H1 (cell line): ENCODE measurements at regions not wholly inside any gene's neighbourhood (a gene's known extent, or its start where the extent isn't known, plus 50 kb on each side); places are given as distances from the start of the nearest gene placed in this dataset.

Experiments
- CTCF ChIA-PET: fragments of 300-600 bp; sonication (Branson Sonifier 250); formaldehyde crosslinking; loops from one replicate; lab custom pipeline; 2021; ENCODE audit not compliant: partially characterized antibody; lab: Charles Lee
- POLR2A ChIA-PET: fragments of 300-600 bp; sonication (Branson Sonifier 250); formaldehyde crosslinking; loops from one replicate; lab custom pipeline; 2021; ENCODE audit warnings: inconsistent platforms; ENCODE audit not compliant: partially characterized antibody; lab: Charles Lee
- DNase-seq, 2 experiments: peaks; one replicate each; pipeline versions ENCODE4 v3.0.0 to v3.0.0-alpha.2; 2010 to 2022; ENCODE audit warnings: low spot score in 2 of 2, low read depth in 1 of 2, mixed read lengths in 1 of 2
- FAIRE-seq: peaks from 2 replicates; lab custom pipeline; 2011; peaks lifted over from hg19 to GRCh38; lab: Jason Lieb, UNC
- H2AFZ ChIP-seq: 2 replicates; pipeline ENCODE4 v1.8.1; 2012; ENCODE audit warnings: low read length, inconsistent platforms
- H2AK5ac ChIP-seq: 2 replicates; pipeline ENCODE4 v1.6.1; 2013; ENCODE audit warnings: low read depth, low read length
- H2BK120ac ChIP-seq: replicated peaks from 2 replicates; pipeline ENCODE3; 2013; ENCODE audit warnings: low read depth, low read length, inconsistent platforms
- H2BK12ac ChIP-seq: 2 replicates; pipeline ENCODE4 v1.6.1; 2013; ENCODE audit warnings: low read depth, low read length
- H2BK15ac ChIP-seq: 2 replicates; pipeline ENCODE4 v1.6.1; 2013; ENCODE audit warnings: low read length
- H2BK20ac ChIP-seq: 2 replicates; pipeline ENCODE4 v1.6.1; 2013; ENCODE audit warnings: low read length
- H2BK5ac ChIP-seq: 2 replicates; pipeline ENCODE4 v1.6.1; 2013; ENCODE audit warnings: low read depth, low read length
- H3K14ac ChIP-seq: 2 replicates; pipeline ENCODE4 v1.6.1; 2013; ENCODE audit warnings: inconsistent platforms; ENCODE audit not compliant: insufficient read length
- H3K18ac ChIP-seq: 2 replicates; pipeline ENCODE4 v1.6.1; 2013; ENCODE audit warnings: low read length; ENCODE audit errors: extremely low read depth
- H3K23ac ChIP-seq: 2 replicates; pipeline ENCODE4 v1.6.1; 2013; ENCODE audit warnings: inconsistent platforms; ENCODE audit not compliant: insufficient read length
- H3K23me2 ChIP-seq: 2 replicates; pipeline ENCODE4 v1.6.1; 2013; ENCODE audit warnings: low read depth, low read length
- H3K27ac ChIP-seq: 2 replicates; pipeline ENCODE4 v1.6.1; 2011; ENCODE audit warnings: low read depth, low read length, inconsistent platforms
- H3K27me3 ChIP-seq, 4 experiments: replicated peaks in 1 of 4; 1 replicate in 1 of 4; 2 replicates in 3 of 4; pipeline versions ENCODE4 v1.6.1 to v1.8.1; 2011 to 2013; ENCODE audit warnings: low read length in 3 of 4, mild to moderate bottlenecking in 3 of 4, inconsistent platforms in 2 of 4, mixed read lengths in 2 of 4, moderate library complexity in 1 of 4; ENCODE audit not compliant: control insufficient read depth in 3 of 4, insufficient read depth in 3 of 4; ENCODE audit errors: extremely low read depth in 1 of 4
- H3K36me3 ChIP-seq, 4 experiments: 2 replicates each; pipeline versions ENCODE4 v1.6.1 to v1.8.1; 2011 to 2013; ENCODE audit warnings: mild to moderate bottlenecking in 4 of 4, low read length in 3 of 4, moderate library complexity in 2 of 4, control low read depth in 1 of 4, inconsistent platforms in 1 of 4; ENCODE audit not compliant: insufficient read depth in 4 of 4, control insufficient read depth in 2 of 4
- H3K4ac ChIP-seq: replicated peaks from 2 replicates; pipeline ENCODE3; 2013; ENCODE audit warnings: low read length, low read depth, mixed read lengths, inconsistent platforms; ENCODE audit not compliant: insufficient read length
- H3K4me1 ChIP-seq, 4 experiments: replicated peaks in 1 of 4; 1 replicate in 1 of 4; 2 replicates in 3 of 4; pipeline versions ENCODE4 v1.6.1 to v1.8.1; 2011 to 2013; ENCODE audit warnings: low read length in 3 of 4, inconsistent platforms in 2 of 4, mixed read lengths in 1 of 4; ENCODE audit not compliant: insufficient read depth in 4 of 4, control insufficient read depth in 3 of 4
- H3K4me2 ChIP-seq, 2 experiments: 2 replicates each; pipeline versions ENCODE4 v1.6.1 to v1.8.1; 2011 to 2013; ENCODE audit warnings: low read depth in 2 of 2, low read length in 2 of 2, control low read depth in 1 of 2, inconsistent platforms in 1 of 2, mild to moderate bottlenecking in 1 of 2; ENCODE audit not compliant: insufficient read depth in 1 of 2
- H3K4me3 ChIP-seq, 4 experiments: fragments of 200-600, 300-600 bp in 1 of 4; sonication (generic), shearing (Covaris generic), sonication (Bioruptor Twin) in 1 of 4; 2 replicates each; pipeline versions ENCODE4 v1.5.1 to v1.8.1; 2011 to 2016; ENCODE audit warnings: low read length in 4 of 4, low read depth in 3 of 4, control low read depth in 2 of 4, inconsistent platforms in 2 of 4, mild to moderate bottlenecking in 2 of 4, mixed read lengths in 1 of 4, moderate library complexity in 1 of 4; ENCODE audit not compliant: insufficient read depth in 2 of 4; ENCODE audit errors: extremely low read depth in 1 of 4
- H3K56ac ChIP-seq: replicated peaks from 2 replicates; pipeline ENCODE3; 2013; ENCODE audit warnings: low read depth, mild to moderate bottlenecking, mixed read lengths, low read length, inconsistent platforms; ENCODE audit not compliant: insufficient read length
- H3K79me1 ChIP-seq: 2 replicates; pipeline ENCODE4 v1.6.1; 2013; ENCODE audit warnings: low read depth, low read length, control low read depth
- H3K79me2 ChIP-seq, 2 experiments: 2 replicates each; pipeline versions ENCODE4 v1.6.1 to v1.8.1; 2012 to 2013; ENCODE audit warnings: low read length in 2 of 2, mild to moderate bottlenecking in 2 of 2, inconsistent platforms in 1 of 2; ENCODE audit not compliant: insufficient read depth in 2 of 2, control insufficient read depth in 1 of 2
- H3K9ac ChIP-seq, 4 experiments: replicated peaks in 1 of 4; 1 replicate in 1 of 4; 2 replicates in 3 of 4; pipeline versions ENCODE4 v1.6.1 to v1.8.1; 2011 to 2013; ENCODE audit warnings: low read depth in 3 of 4, low read length in 3 of 4, control low read depth in 2 of 4, mild to moderate bottlenecking in 2 of 4, moderate library complexity in 2 of 4, inconsistent platforms in 1 of 4; ENCODE audit errors: extremely low read depth in 1 of 4
- H3K9me3 ChIP-seq, 2 experiments: 2 replicates each; pipeline versions ENCODE4 v1.6.1 to v1.8.1; 2012 to 2013; ENCODE audit warnings: mild to moderate bottlenecking in 2 of 2, moderate library complexity in 2 of 2, control low read depth in 1 of 2, inconsistent platforms in 1 of 2, low read depth in 1 of 2, low read length in 1 of 2, mixed read lengths in 1 of 2; ENCODE audit not compliant: insufficient read depth in 2 of 2
- H4K20me1 ChIP-seq, 2 experiments: replicated peaks in 1 of 2; 2 replicates each; pipeline versions ENCODE3 to v1.8.1; 2011 to 2013; ENCODE audit warnings: inconsistent platforms in 2 of 2, low read length in 2 of 2, mild to moderate bottlenecking in 1 of 2; ENCODE audit not compliant: insufficient read depth in 2 of 2, control insufficient read depth in 1 of 2
- H4K5ac ChIP-seq: 2 replicates; pipeline ENCODE4 v1.6.1; 2013; ENCODE audit warnings: low read length, low read depth, mixed read lengths, inconsistent platforms; ENCODE audit not compliant: insufficient read length
- H4K8ac ChIP-seq: 2 replicates; pipeline ENCODE4 v1.8.0; 2013; ENCODE audit warnings: mild to moderate bottlenecking, moderate library complexity, low read length, inconsistent platforms; ENCODE audit not compliant: insufficient read depth; ENCODE audit errors: extremely low read depth
- H4K91ac ChIP-seq: replicated peaks from 2 replicates; pipeline ENCODE3; 2013; ENCODE audit warnings: low read length, mixed read lengths, inconsistent platforms; ENCODE audit not compliant: insufficient read length
- CHD1 ChIP-seq: IDR thresholded peaks from 2 replicates; pipeline ENCODE4 v1.6.1; 2012; ENCODE audit warnings: low read depth, low read length, improper control_type of control experiment
- EZH2 ChIP-seq: fragments of 200-600 bp; sonication (generic); IDR thresholded peaks from 2 replicates; pipeline ENCODE4 v1.7.1; 2012; ENCODE audit warnings: low read depth, mild to moderate bottlenecking, moderate library complexity, low read length, inconsistent platforms; ENCODE audit not compliant: severe bottlenecking
- KDM4A ChIP-seq: IDR thresholded peaks from one replicate; pipeline ENCODE4 v1.7.1; 2012; ENCODE audit warnings: low read depth, mild to moderate bottlenecking, moderate library complexity, low read length, inconsistent platforms; ENCODE audit not compliant: severe bottlenecking
- NANOG ChIP-seq: IDR thresholded peaks from 2 replicates; pipeline ENCODE4 v1.6.1; 2011; ENCODE audit warnings: low read length, low read depth, mild to moderate bottlenecking, inconsistent platforms; ENCODE audit not compliant: insufficient read depth, poor library complexity, severe bottlenecking
- RXRA ChIP-seq: IDR thresholded peaks from 2 replicates; pipeline ENCODE4 v1.6.1; 2011; ENCODE audit warnings: low read depth, mild to moderate bottlenecking, low read length, moderate library complexity; ENCODE audit not compliant: insufficient read depth
- SIRT6 ChIP-seq: IDR thresholded peaks from one replicate; pipeline ENCODE4 v1.7.1; 2012; ENCODE audit warnings: low read length, inconsistent platforms
- WGBS, 2 experiments: shearing (Covaris generic) in 1 of 2; methylation state at CpG; one replicate each; pipeline versions ENCODE4 v1.1.6 to v1.1.7; 2013 to 2015; ENCODE audit warnings: low lambda C conversion rate in 2 of 2, mixed read lengths in 2 of 2, inconsistent platforms in 1 of 2, low coverage in 1 of 2, missing lambda C conversion rate in 1 of 2; ENCODE audit not compliant: insufficient replicate concordance in 2 of 2, insufficient coverage in 1 of 2, insufficient read length in 1 of 2; ENCODE audit errors: extremely low coverage in 1 of 2, missing lambda C conversion rate in 1 of 2; 5-methylcytosine and 5-hydroxymethylcytosine counted together
- TF ChIP-seq, protein P1 (sequence below): IDR thresholded peaks from 2 replicates; pipeline ENCODE4 v1.6.1; 2011; ENCODE audit warnings: low read depth, mild to moderate bottlenecking, low read length; ENCODE audit not compliant: insufficient read depth

DNA sequence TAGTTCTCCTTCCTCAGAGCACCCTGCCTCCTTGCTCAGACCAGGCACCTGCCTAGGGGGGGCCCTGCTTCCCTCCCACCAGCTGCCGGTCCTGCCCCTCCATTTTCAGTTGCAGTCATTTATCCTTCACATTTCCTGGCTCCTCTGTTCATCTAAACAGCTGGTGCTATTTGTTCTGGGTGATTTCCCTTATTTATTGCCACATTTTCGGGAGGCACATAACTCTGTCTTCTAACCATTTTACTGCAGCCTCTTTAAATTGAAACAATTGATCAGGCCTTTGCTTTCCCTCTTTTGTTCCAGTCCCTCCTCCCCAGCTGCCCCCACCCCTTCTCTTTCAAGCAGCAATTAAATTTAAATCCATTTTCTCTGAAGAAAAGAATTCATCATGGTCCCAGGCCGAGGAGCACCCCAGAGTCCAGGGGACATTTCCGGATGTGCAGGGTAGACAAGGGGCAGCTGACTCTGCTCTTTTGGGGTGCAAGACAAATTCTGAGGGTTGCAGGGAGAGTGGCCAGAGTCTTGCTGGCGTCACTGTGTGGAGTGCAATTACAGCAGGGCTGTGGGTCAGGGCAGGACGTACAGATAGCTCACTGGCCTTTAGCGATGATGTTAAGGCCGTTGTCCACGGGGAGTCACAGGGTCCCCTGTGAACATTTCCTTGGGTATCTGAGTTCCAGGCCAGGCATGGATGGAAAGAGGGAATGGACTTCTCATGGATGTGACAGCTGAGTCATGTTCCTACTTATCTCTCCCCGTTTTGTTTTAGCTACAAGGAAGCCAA lies 476.4 kb downstream of the TBC1D22A start:
- DNase-seq (no peak), FAIRE-seq (no peak)
- Histone ChIP-seq H3K18ac (no peak overlapping the region), H3K23me2 (peaks cover 2% of the 10 kb centered on the region; the same call in 1 of the 2 replicates), H3K56ac (no peak overlapping the region), H4K91ac (no peak overlapping the region), H2BK5ac (no peak overlapping the region), H4K20me1 (no peaks in the 10 kb centered on the region), H2BK15ac (no peak overlapping the region), H2BK12ac (no peak overlapping the region), H3K23ac (no peak overlapping the region), H3K27me3 (no peaks in the 10 kb centered on the region), H3K79me1 (no peaks in the 10 kb centered on the region), H2AFZ (no peak overlapping the region), H4K5ac (no peak overlapping the region), H3K9ac (no peak overlapping the region), H3K36me3 (no peaks in the 10 kb centered on the region), H3K4me2 (no peak overlapping the region), H2BK120ac (no peak overlapping the region), H2AK5ac (no peak overlapping the region), H3K9me3 (peaks cover 63 to 70% of the 10 kb centered on the region in 2 experiments), H4K8ac (no peak overlapping the region), H3K4ac (no peak overlapping the region), H3K4me3 (no peak overlapping the region), H3K79me2 (no peaks in the 10 kb centered on the region), H2BK20ac (no peak overlapping the region), H3K27ac (no peak overlapping the region), H3K4me1 (no peaks in the 10 kb centered on the region), H3K14ac (no peak overlapping the region)
- WGBS, 2 experiments: 80% methylated on average over 10 of the region's 10 CpGs; no CpG with 5 or more reads in 1 of the 2 experiments
- POLR2A ChIA-PET: no interaction called here
- TF ChIP-seq RXRA (no peak), KDM4A (no peak), NANOG (no peak), EZH2 (no peak), SIRT6 (no peak), CHD1 (no peak)
- TF ChIP-seq, protein P1, sequence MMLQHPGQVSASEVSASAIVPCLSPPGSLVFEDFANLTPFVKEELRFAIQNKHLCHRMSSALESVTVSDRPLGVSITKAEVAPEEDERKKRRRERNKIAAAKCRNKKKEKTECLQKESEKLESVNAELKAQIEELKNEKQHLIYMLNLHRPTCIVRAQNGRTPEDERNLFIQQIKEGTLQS: no peak
- CTCF ChIA-PET: no interaction called here
